ENCODE measurements at regions not wholly inside any gene's neighbourhood (a gene's known extent, or its start where the extent isn't known, plus 50 kb on each side); places are given as distances from the start of the nearest gene placed in this dataset.

- Mint-ChIP-seq H3K4me1 (ENCODE audit: low read depth, unreplicated experiment) (no peaks in the 10 kb centered on the region), H3K9me3 (ENCODE audit: low read depth, unreplicated experiment) (peaks cover 9% of the 10 kb centered on the region), H3K36me3 (ENCODE audit: insufficient read depth, unreplicated experiment) (no peaks in the 10 kb centered on the region), H3K4me3 (ENCODE audit: low read depth, unreplicated experiment) (no peak overlapping the region), H3K27me3 (ENCODE audit: unreplicated experiment) (no peaks in the 10 kb centered on the region), H3K27ac (ENCODE audit: unreplicated experiment) (no peak overlapping the region)
- no peak for DNase-seq
- TF ChIP-seq, protein P1, sequence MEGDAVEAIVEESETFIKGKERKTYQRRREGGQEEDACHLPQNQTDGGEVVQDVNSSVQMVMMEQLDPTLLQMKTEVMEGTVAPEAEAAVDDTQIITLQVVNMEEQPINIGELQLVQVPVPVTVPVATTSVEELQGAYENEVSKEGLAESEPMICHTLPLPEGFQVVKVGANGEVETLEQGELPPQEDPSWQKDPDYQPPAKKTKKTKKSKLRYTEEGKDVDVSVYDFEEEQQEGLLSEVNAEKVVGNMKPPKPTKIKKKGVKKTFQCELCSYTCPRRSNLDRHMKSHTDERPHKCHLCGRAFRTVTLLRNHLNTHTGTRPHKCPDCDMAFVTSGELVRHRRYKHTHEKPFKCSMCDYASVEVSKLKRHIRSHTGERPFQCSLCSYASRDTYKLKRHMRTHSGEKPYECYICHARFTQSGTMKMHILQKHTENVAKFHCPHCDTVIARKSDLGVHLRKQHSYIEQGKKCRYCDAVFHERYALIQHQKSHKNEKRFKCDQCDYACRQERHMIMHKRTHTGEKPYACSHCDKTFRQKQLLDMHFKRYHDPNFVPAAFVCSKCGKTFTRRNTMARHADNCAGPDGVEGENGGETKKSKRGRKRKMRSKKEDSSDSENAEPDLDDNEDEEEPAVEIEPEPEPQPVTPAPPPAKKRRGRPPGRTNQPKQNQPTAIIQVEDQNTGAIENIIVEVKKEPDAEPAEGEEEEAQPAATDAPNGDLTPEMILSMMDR (IDR thresholded peaks at IDR 0.05; ENCODE audit: unreplicated experiment) = no peak
- CTCF ChIA-PET = no interaction called here
- intact Hi-C loops (cut with micrococcal nuclease; ENCODE audit: unreplicated experiment) = no loop called here
- no TSS peak for BruUV-seq (replicated peaks)
Measured at GRCh38 chr4:166153548-166153947, 280.5 kb downstream of the TLL1 start.

DNA sequence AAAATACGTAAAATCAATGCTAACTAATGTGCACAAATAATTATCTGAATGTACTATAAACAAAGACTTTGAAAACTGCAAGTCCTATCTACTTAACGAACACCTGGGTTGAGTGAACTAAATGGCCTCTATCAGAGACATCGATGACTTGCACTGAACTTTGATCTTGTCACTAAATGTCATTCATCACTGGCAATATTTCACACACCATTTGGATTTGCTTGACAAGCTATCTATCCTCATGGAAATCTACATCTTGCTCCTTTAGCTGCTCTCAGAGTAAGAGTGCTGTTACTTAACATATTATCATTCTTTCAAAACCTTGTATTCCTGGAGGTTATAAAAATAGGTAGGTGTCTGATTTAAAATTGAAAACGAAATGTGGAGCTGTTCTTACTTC lies 289.3 kb downstream of the TLL1 start:
- H3K36me3 Mint-ChIP-seq (ENCODE audit: insufficient read depth, unreplicated experiment) = no peaks in the 10 kb centered on the region
- intact Hi-C loops (cut with micrococcal nuclease; ENCODE audit: unreplicated experiment) = loop anchor here (5.0 to 10.0 kb wide), 3 partner anchors 628 to 1132 kb away; no protein-coding TSS in a partner anchor
- no TSS peak for BruUV-seq (replicated peaks)
- CTCF ChIA-PET = no interaction called here
- no peak for DNase-seq
- no peaks in the 10 kb centered on the region for H3K27me3 Mint-ChIP-seq (ENCODE audit: unreplicated experiment)
- no peaks in the 10 kb centered on the region for H3K4me1 Mint-ChIP-seq (ENCODE audit: low read depth, unreplicated experiment)
- peaks cover 4% of the 10 kb centered on the region for H3K9me3 Mint-ChIP-seq (ENCODE audit: low read depth, unreplicated experiment)
- H3K4me3 Mint-ChIP-seq (ENCODE audit: low read depth, unreplicated experiment) = no peak overlapping the region
- no peak overlapping the region for H3K27ac Mint-ChIP-seq (ENCODE audit: unreplicated experiment)
- TF ChIP-seq, protein P1 (IDR thresholded peaks at IDR 0.05; ENCODE audit: unreplicated experiment) = no peak

GRCh38 chr4:166165829-166166420 lies 292.9 kb downstream of the TLL1 start:
- no TSS peak for BruUV-seq (replicated peaks)
- CTCF ChIA-PET = interaction anchor here (0.7 to 1.0 kb wide), 2 partner anchors 200 to 429 kb away, joined by 3 to 12 read pairs; no protein-coding TSS in a partner anchor
- DNase-seq = peak; percentile 16
- no peak overlapping the region for H3K27ac Mint-ChIP-seq (ENCODE audit: unreplicated experiment)
- H3K27me3 Mint-ChIP-seq (ENCODE audit: unreplicated experiment) = no peaks in the 10 kb centered on the region
- no peaks in the 10 kb centered on the region for H3K9me3 Mint-ChIP-seq (ENCODE audit: low read depth, unreplicated experiment)
- no peaks in the 10 kb centered on the region for H3K4me1 Mint-ChIP-seq (ENCODE audit: low read depth, unreplicated experiment)
- intact Hi-C loops (cut with micrococcal nuclease; ENCODE audit: unreplicated experiment) = loop anchor here (1.0 to 10.0 kb wide), 8 partner anchors 86 to 1986 kb away; no protein-coding TSS in a partner anchor
- no peak overlapping the region for H3K4me3 Mint-ChIP-seq (ENCODE audit: low read depth, unreplicated experiment)
- TF ChIP-seq, protein P1 (IDR thresholded peaks at IDR 0.05; ENCODE audit: unreplicated experiment) = peak; percentile 16
- no peaks in the 10 kb centered on the region for H3K36me3 Mint-ChIP-seq (ENCODE audit: insufficient read depth, unreplicated experiment)

GRCh38 chr4:166169111-166169510 lies 296.1 kb downstream of the TLL1 start:
- Mint-ChIP-seq H3K36me3 (ENCODE audit: insufficient read depth, unreplicated experiment) (no peaks in the 10 kb centered on the region), H3K9me3 (ENCODE audit: low read depth, unreplicated experiment) (no peaks in the 10 kb centered on the region), H3K4me3 (ENCODE audit: low read depth, unreplicated experiment) (no peak overlapping the region), H3K4me1 (ENCODE audit: low read depth, unreplicated experiment) (peaks cover 5% of the 10 kb centered on the region), H3K27ac (ENCODE audit: unreplicated experiment) (no peak overlapping the region), H3K27me3 (ENCODE audit: unreplicated experiment) (no peaks in the 10 kb centered on the region)
- CTCF ChIA-PET = no interaction called here
- no peak for DNase-seq
- no TSS peak for BruUV-seq (replicated peaks)
- TF ChIP-seq, protein P1 (IDR thresholded peaks at IDR 0.05; ENCODE audit: unreplicated experiment) = no peak
- intact Hi-C loops (cut with micrococcal nuclease; ENCODE audit: unreplicated experiment) = loop anchor here (5.0 to 10.0 kb wide), 6 partner anchors 153 to 1983 kb away; no protein-coding TSS in a partner anchor

All from Calu3 (cell line).